Stimulated activated CD4-positive, alpha-beta T cell treated with anti-CD3 and anti-CD28 coated beads, Interleukin-4, amount 100 ng/mL, for 48 hours (primary cell): ENCODE measurements at regions not wholly inside any gene's neighbourhood (a gene's known extent, or its start where the extent isn't known, plus 50 kb on each side); places are given as distances from the start of the nearest gene placed in this dataset.

Source experiments
- DNase-seq, 2 donors: peaks; one replicate each; pipeline ENCODE4 v3.0.0-alpha.2; 2020; ENCODE audit warnings: low read depth in 2 of 2

GRCh38 chr2:146817613-146818012 lies 1027.2 kb upstream of the ACVR2A start:
- DNase-seq, result no peak

GRCh38 chr2:146814971-146815370 lies 1029.9 kb upstream of the ACVR2A start:
- DNase-seq, result no peak

- DNase-seq, result no peak
Measured at GRCh38 chr2:146807568-146808168, 1037.2 kb upstream of the ACVR2A start.

- no peak for DNase-seq
Measured at GRCh38 chr2:146806364-146807005, 1038.3 kb upstream of the ACVR2A start.

- no peak for DNase-seq
Measured at GRCh38 chr2:146804288-146804687, 1040.5 kb upstream of the ACVR2A start.

GRCh38 chr2:146801886-146802285 lies 1042.9 kb upstream of the ACVR2A start:
- DNase-seq, result no peak

- no peak for DNase-seq
Measured at GRCh38 chr2:146786396-146786795, 1058.4 kb upstream of the ACVR2A start.

GRCh38 chr2:146785101-146785500 lies 1059.7 kb upstream of the ACVR2A start:
- no peak for DNase-seq

- DNase-seq, result no peak
Measured at GRCh38 chr2:146784602-146785001, 1060.2 kb upstream of the ACVR2A start.

GRCh38 chr2:146777181-146777580 lies 1067.6 kb upstream of the ACVR2A start:
- DNase-seq, result no peak

GRCh38 chr2:146776596-146776995 lies 1068.2 kb upstream of the ACVR2A start:
- no peak for DNase-seq

GRCh38 chr2:146771531-146771930 lies 1073.3 kb upstream of the ACVR2A start:
- no peak for DNase-seq

GRCh38 chr2:146764301-146764700 lies 1080.5 kb upstream of the ACVR2A start:
- no peak for DNase-seq

- DNase-seq, result no peak
Measured at GRCh38 chr2:146762786-146763185, 1082.0 kb upstream of the ACVR2A start.

GRCh38 chr2:146754606-146755005 lies 1090.2 kb upstream of the ACVR2A start:
- no peak for DNase-seq

- DNase-seq, result no peak
Measured at GRCh38 chr2:146748046-146748445, 1096.8 kb upstream of the ACVR2A start.

GRCh38 chr2:146741260-146741659 lies 1103.6 kb upstream of the ACVR2A start:
- DNase-seq, result no peak

GRCh38 chr2:146734821-146735190 lies 1110.0 kb upstream of the ACVR2A start:
- no peak for DNase-seq

- no peak for DNase-seq
Measured at GRCh38 chr2:146734042-146734820, 1110.6 kb upstream of the ACVR2A start.

GRCh38 chr2:146730882-146731281 lies 1113.9 kb upstream of the ACVR2A start:
- no peak for DNase-seq

- no peak for DNase-seq
Measured at GRCh38 chr2:146721486-146721885, 1123.3 kb upstream of the ACVR2A start.

- DNase-seq, result no peak
Measured at GRCh38 chr2:146720170-146720569, 1124.7 kb upstream of the ACVR2A start.

- no peak for DNase-seq
Measured at GRCh38 chr2:146716591-146716990, 1128.2 kb upstream of the ACVR2A start.
